ENCODE measurements at regions not wholly inside any gene's neighbourhood (a gene's known extent, or its start where the extent isn't known, plus 50 kb on each side); places are given as distances from the start of the nearest gene placed in this dataset.

- no peak for DNase-seq
These were observed 225.7 kb downstream of the DPH6 start for GRCh38 chr15:35320158-35320780.

GRCh38 chr15:35319354-35319753, 226.6 kb downstream of the DPH6 start:
- DNase-seq: no peak

GRCh38 chr15:35317217-35317616, 228.7 kb downstream of the DPH6 start:
- no peak for DNase-seq

- no peak for DNase-seq
These were observed 227.2 kb upstream of the NANOGP8 start for GRCh38 chr15:35312344-35312743.

- DNase-seq: no peak
These were observed 226.5 kb upstream of the NANOGP8 start for GRCh38 chr15:35311615-35312014.

GRCh38 chr15:35309886-35310285, 224.8 kb upstream of the NANOGP8 start:
- no peak for DNase-seq

- DNase-seq: no peak
These were observed 223.7 kb upstream of the NANOGP8 start for GRCh38 chr15:35308802-35309201.

- no peak for DNase-seq
These were observed 222.6 kb upstream of the NANOGP8 start for GRCh38 chr15:35307676-35308075.

GRCh38 chr15:35307026-35307425, 221.9 kb upstream of the NANOGP8 start:
- no peak for DNase-seq

- DNase-seq: no peak
These were observed 221.4 kb upstream of the NANOGP8 start for GRCh38 chr15:35306361-35306981.

GRCh38 chr15:35305946-35306345, 220.9 kb upstream of the NANOGP8 start:
- DNase-seq: no peak

GRCh38 chr15:35305031-35305550, 220.0 kb upstream of the NANOGP8 start:
- DNase-seq: no peak

GRCh38 chr15:35304389-35304788, 219.3 kb upstream of the NANOGP8 start:
- no peak for DNase-seq

GRCh38 chr15:35302334-35302733, 217.2 kb upstream of the NANOGP8 start:
- DNase-seq: no peak

- DNase-seq: no peak
These were observed 216.0 kb upstream of the NANOGP8 start for GRCh38 chr15:35301088-35301487.

GRCh38 chr15:35299059-35299735, 214.1 kb upstream of the NANOGP8 start:
- no peak for DNase-seq

- DNase-seq: no peak
These were observed 213.4 kb upstream of the NANOGP8 start for GRCh38 chr15:35298509-35298908.

GRCh38 chr15:35293353-35294130, 208.4 kb upstream of the NANOGP8 start:
- no peak for DNase-seq

GRCh38 chr15:35290301-35290721, 205.2 kb upstream of the NANOGP8 start:
- DNase-seq: no peak

- DNase-seq: peak; percentile 21
These were observed 204.0 kb upstream of the NANOGP8 start for GRCh38 chr15:35289024-35289617.

GRCh38 chr15:35288580-35288979, 203.5 kb upstream of the NANOGP8 start:
- DNase-seq: no peak

GRCh38 chr15:35286721-35287120, 201.6 kb upstream of the NANOGP8 start:
- DNase-seq: no peak

- DNase-seq: no peak
These were observed 197.9 kb upstream of the NANOGP8 start for GRCh38 chr15:35282965-35283496.

Data from NCI-H2171 (cell line).